MCF 10A (cell line): ENCODE measurements at regions not wholly inside any gene's neighbourhood (a gene's known extent, or its start where the extent isn't known, plus 50 kb on each side); places are given as distances from the start of the nearest gene placed in this dataset.

ENCODE experiments used
- BruUV-seq: library from RNA; stranded (reverse); fragments of 400-500 nt; replicated peaks from 2 replicates; lab custom pipeline; 2021; lab: Mats Ljungman, UMichigan
- CTCF ChIA-PET: fragments of 300-600 bp; sonication (Branson Sonifier 250); formaldehyde crosslinking; extraction: SDS; loops from one replicate; lab custom pipeline; 2021; ENCODE audit warnings: antibody characterized with exemption, inconsistent platforms; lab: Yijun Ruan, JAX
- POLR2A ChIA-PET: fragments of 300-600, 350-650 bp; sonication (Branson Sonifier 250); formaldehyde crosslinking; extraction: SDS; loops from one replicate; lab custom pipeline; 2020; ENCODE audit warnings: antibody characterized with exemption, inconsistent platforms; lab: Yijun Ruan, JAX
- DNase-seq: peaks from one replicate; pipeline ENCODE4 v3.0.0-alpha.2; 2018; ENCODE audit not compliant: unreplicated experiment
- H3K27ac Mint-ChIP-seq: one replicate; pipeline ENCODE4 v1.8.0; 2022; ENCODE audit warnings: mild to moderate bottlenecking, low read depth, mixed read lengths; ENCODE audit not compliant: unreplicated experiment
- H3K27me3 Mint-ChIP-seq: one replicate; pipeline ENCODE4 v1.8.0; 2022; ENCODE audit warnings: mixed read lengths; ENCODE audit not compliant: insufficient read depth, unreplicated experiment
- H3K36me3 Mint-ChIP-seq: one replicate; pipeline ENCODE4 v1.8.0; 2022; ENCODE audit warnings: mild to moderate bottlenecking, moderate library complexity, mixed read lengths; ENCODE audit not compliant: insufficient read depth, unreplicated experiment
- H3K4me1 Mint-ChIP-seq: one replicate; pipeline ENCODE4 v1.8.0; 2022; ENCODE audit warnings: mixed read lengths; ENCODE audit not compliant: insufficient read depth, unreplicated experiment
- H3K4me3 Mint-ChIP-seq: one replicate; pipeline ENCODE4 v1.8.0; 2022; ENCODE audit warnings: mild to moderate bottlenecking, moderate library complexity, mixed read lengths; ENCODE audit not compliant: unreplicated experiment
- H3K9me3 Mint-ChIP-seq: one replicate; pipeline ENCODE4 v1.8.0; 2022; ENCODE audit warnings: mixed read lengths; ENCODE audit not compliant: unreplicated experiment
- CTCF ChIP-seq: fragments of 200-600 bp; IDR thresholded peaks from one replicate; pipeline ENCODE4 v1.8.0; 2022; ENCODE audit warnings: antibody characterized with exemption, mild to moderate bottlenecking; ENCODE audit not compliant: unreplicated experiment
- intact Hi-C: fragments of 100-400 bp; cut with micrococcal nuclease; formaldehyde crosslinking; loops from 2 replicates; pipeline ENCODE4 v1.14.1; 2022

DNA sequence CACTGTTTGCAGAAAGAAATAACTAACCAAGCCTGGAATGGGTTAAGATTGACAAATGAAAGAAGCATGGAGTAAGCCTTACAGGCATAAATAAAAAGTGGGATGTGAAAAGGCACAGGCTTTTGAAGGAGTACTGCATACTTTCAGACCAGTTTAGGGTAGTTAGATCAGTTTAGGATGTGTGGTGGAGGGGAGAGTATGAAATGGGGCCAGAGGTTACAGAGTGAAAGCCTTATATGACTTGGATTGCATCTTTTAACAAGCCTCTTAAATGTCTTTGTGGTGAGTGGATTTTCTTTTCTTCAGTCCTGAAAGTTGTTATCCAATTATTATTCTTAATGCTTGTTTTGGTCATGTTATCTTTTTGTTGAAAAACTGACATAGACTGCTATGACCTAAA, 52.2 kb upstream of the TRHDE start:
- CTCF ChIA-PET, result no interaction called here
- no peaks in the 10 kb centered on the region for H3K27me3 Mint-ChIP-seq
- DNase-seq, result no peak
- POLR2A ChIA-PET, result no interaction called here
- no peaks in the 10 kb centered on the region for H3K36me3 Mint-ChIP-seq
- TF ChIP-seq CTCF, result no peak
- H3K27ac Mint-ChIP-seq, result no peak overlapping the region
- no TSS peak for BruUV-seq
- no peak overlapping the region for H3K4me3 Mint-ChIP-seq
- intact Hi-C loops, result no loop called here
- H3K9me3 Mint-ChIP-seq, result no peaks in the 10 kb centered on the region
- H3K4me1 Mint-ChIP-seq, result no peaks in the 10 kb centered on the region
